Choroid plexus epithelial cell (primary cell): ENCODE measurements at regions not wholly inside any gene's neighbourhood (a gene's known extent, or its start where the extent isn't known, plus 50 kb on each side); places are given as distances from the start of the nearest gene placed in this dataset.

Experiments
- DNase-seq: peaks from one replicate; pipeline ENCODE4 v3.0.0-alpha.2; 2010; ENCODE audit warnings: low read depth
- H3K4me3 ChIP-seq: 2 replicates; pipeline ENCODE4 v1.5.1; 2011; ENCODE audit warnings: low read depth, mild to moderate bottlenecking, control low read depth, low read length, moderate library complexity
- TF ChIP-seq, protein P1 (sequence below): conservative IDR thresholded peaks from 2 replicates; pipeline ENCODE4 v1.5.1; 2011; ENCODE audit warnings: low read depth, mild to moderate bottlenecking, control low read depth, inconsistent platforms, low read length, moderate library complexity

GRCh38 chr6:10237298-10238038 lies 177.4 kb downstream of the TFAP2A start:
- no peak overlapping the region for H3K4me3 ChIP-seq

DNA sequence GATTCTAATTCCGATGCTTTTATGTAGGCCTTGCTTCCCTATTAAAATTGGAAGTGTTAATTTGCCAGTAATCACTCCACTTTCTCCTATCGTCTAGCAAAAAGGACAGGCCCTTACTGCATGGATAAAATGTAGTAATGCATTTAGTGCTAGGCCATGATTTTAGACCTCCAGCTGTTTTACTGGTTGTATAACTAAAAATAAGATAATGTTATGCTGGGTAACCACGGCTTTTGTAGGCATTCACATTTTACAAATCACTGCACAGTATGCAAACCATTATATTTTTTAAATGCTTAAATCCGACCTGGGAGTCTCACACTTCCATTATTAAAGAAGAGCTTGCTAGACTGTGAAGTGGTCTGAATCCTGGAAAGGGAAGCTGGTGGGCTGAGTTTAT lies 179.5 kb downstream of the TFAP2A start:
- no peak overlapping the region for H3K4me3 ChIP-seq
- no peak for DNase-seq
- TF ChIP-seq, protein P1, sequence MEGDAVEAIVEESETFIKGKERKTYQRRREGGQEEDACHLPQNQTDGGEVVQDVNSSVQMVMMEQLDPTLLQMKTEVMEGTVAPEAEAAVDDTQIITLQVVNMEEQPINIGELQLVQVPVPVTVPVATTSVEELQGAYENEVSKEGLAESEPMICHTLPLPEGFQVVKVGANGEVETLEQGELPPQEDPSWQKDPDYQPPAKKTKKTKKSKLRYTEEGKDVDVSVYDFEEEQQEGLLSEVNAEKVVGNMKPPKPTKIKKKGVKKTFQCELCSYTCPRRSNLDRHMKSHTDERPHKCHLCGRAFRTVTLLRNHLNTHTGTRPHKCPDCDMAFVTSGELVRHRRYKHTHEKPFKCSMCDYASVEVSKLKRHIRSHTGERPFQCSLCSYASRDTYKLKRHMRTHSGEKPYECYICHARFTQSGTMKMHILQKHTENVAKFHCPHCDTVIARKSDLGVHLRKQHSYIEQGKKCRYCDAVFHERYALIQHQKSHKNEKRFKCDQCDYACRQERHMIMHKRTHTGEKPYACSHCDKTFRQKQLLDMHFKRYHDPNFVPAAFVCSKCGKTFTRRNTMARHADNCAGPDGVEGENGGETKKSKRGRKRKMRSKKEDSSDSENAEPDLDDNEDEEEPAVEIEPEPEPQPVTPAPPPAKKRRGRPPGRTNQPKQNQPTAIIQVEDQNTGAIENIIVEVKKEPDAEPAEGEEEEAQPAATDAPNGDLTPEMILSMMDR, result no peak

More at GRCh38 chr6:10237298-10238038, 177.4 kb downstream of the TFAP2A start:
- no peak for DNase-seq
- TF ChIP-seq, protein P1, result no peak

GRCh38 chr6:10230531-10230930 lies 184.3 kb downstream of the TFAP2A start:
- no peak overlapping the region for H3K4me3 ChIP-seq
- TF ChIP-seq, protein P1, result no peak
- DNase-seq, result no peak

GRCh38 chr6:10223841-10224240 lies 191.0 kb downstream of the TFAP2A start:
- H3K4me3 ChIP-seq, result no peak overlapping the region
- TF ChIP-seq, protein P1, result no peak
- DNase-seq, result no peak

DNA sequence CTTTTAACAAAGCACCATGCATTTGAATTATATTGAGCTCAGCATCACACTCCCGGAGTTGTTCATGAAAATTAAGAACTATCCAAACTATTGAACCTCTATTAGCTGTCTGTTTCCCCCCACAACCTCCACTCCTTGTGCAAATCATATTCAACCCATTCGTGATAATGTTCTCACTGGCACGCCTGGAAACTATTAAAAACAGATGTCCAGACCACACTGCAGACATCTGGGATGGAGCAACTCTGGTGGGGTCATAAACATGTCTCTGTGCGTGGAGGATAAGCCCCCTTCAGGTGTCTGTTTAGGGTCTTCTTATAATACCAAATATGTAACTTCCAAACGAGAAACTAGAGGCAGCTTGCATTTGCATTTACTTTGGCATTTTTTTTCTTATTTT lies 193.7 kb downstream of the TFAP2A start:
- no peak for DNase-seq
- TF ChIP-seq, protein P1, result no peak
- no peak overlapping the region for H3K4me3 ChIP-seq

DNA sequence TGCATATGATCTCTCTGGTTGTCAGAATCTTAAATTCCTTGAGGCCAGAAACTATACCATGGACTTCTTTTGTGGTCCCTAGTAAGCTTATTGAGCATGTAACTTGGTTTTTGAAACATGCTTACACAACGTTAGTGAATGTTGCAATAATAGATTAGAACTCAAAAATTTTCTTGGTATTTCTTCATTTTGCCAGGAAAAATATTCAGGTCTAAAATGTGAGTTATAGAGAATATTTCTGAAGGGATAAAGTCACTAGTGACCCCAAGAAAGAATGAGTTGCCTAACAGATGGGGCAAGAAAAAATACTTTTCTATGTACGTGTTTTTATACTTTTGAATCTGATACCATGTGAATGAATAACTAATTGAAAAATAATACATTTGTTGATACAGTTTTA lies 195.4 kb downstream of the TFAP2A start:
- DNase-seq, result no peak
- TF ChIP-seq, protein P1, result no peak
- no peak overlapping the region for H3K4me3 ChIP-seq

- no peak for DNase-seq
- TF ChIP-seq, protein P1, result no peak
- H3K4me3 ChIP-seq, result no peak overlapping the region
These were observed 197.8 kb downstream of the TFAP2A start for GRCh38 chr6:10217111-10217510.
